ENCODE measurements at regions not wholly inside any gene's neighbourhood (a gene's known extent, or its start where the extent isn't known, plus 50 kb on each side); places are given as distances from the start of the nearest gene placed in this dataset.

- ATAC-seq (no peak), DNase-seq (no peak)
- TF ChIP-seq, protein P1, sequence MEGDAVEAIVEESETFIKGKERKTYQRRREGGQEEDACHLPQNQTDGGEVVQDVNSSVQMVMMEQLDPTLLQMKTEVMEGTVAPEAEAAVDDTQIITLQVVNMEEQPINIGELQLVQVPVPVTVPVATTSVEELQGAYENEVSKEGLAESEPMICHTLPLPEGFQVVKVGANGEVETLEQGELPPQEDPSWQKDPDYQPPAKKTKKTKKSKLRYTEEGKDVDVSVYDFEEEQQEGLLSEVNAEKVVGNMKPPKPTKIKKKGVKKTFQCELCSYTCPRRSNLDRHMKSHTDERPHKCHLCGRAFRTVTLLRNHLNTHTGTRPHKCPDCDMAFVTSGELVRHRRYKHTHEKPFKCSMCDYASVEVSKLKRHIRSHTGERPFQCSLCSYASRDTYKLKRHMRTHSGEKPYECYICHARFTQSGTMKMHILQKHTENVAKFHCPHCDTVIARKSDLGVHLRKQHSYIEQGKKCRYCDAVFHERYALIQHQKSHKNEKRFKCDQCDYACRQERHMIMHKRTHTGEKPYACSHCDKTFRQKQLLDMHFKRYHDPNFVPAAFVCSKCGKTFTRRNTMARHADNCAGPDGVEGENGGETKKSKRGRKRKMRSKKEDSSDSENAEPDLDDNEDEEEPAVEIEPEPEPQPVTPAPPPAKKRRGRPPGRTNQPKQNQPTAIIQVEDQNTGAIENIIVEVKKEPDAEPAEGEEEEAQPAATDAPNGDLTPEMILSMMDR (IDR thresholded peaks at IDR 0.05), result no peak
- Histone ChIP-seq H3K4me3 (no peak overlapping the region), H3K27me3 (no peaks in the 10 kb centered on the region), H3K36me3 (replicated peaks in 1 of 2; ENCODE audit: insufficient read depth in 1 of 2, low read depth in 2 of 2) (no peaks in the 10 kb centered on the region), H3K27ac (no peak overlapping the region), H3K4me1 (no peaks in the 10 kb centered on the region), H3K9me3 (no peaks in the 10 kb centered on the region)
- intact Hi-C loops (cut with DNase I), result no loop called here
- 73 to 78% methylated on average over 2 of the region's 2 CpGs for WGBS, 2 donors
Observed at GRCh38 chr7:10222976-10223375, 750.7 kb upstream of the PHF14 start.

DNA sequence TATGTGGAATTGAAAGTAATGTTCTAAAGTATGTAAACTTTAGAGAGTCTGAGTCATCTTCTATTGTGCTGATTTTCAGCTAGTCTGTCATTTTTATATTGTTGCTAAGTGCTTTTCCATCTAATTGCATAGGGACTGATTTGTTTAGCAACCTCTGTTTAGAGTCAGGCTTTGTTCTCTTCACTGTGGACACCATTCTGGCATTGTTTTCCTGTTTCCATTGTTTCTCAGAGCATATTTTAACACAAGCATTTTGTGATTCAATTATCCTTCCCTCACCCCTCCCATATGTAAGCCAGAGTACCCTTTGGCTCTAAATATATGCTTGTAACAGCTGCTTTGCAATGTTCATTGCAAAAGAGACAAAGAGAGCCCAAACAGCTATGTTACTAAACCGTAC, 748.4 kb upstream of the PHF14 start:
- Histone ChIP-seq H3K9me3 (no peaks in the 10 kb centered on the region), H3K36me3 (replicated peaks in 1 of 2; ENCODE audit: insufficient read depth in 1 of 2, low read depth in 2 of 2) (no peaks in the 10 kb centered on the region), H3K4me3 (no peak overlapping the region), H3K27me3 (no peaks in the 10 kb centered on the region), H3K27ac (no peak overlapping the region), H3K4me1 (no peaks in the 10 kb centered on the region)
- no peak for ATAC-seq
- WGBS, 2 donors, result 81 to 88% methylated on average over 1 of the region's 1 CpG
- TF ChIP-seq, protein P1 (IDR thresholded peaks at IDR 0.05), result no peak
- TF ChIP-seq POLR2A (IDR thresholded peaks at IDR 0.05), result no peak
- no peak for DNase-seq
- intact Hi-C loops (cut with DNase I), result no loop called here

DNA sequence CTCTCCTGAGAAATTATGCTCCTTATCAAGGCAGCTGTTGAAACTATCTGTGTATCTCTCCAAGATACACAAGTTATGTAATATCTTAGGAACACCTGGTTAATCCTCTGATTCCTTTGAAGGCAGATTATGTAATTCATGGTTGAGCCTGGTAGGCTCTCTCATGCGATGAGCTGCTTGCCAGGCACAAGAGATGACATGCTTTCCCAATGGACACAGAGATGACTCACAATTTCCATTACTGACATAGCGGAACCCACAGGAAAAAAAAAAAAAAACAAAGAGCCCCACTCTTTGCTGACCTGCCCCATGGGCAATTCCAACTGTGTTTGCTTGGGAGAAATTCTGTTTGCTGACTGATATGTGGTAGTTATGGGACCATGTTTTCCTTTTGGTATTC, 736.4 kb upstream of the PHF14 start:
- peak; percentile 87 for ATAC-seq
- peaks cover 18% of the 10 kb centered on the region for H3K4me1 ChIP-seq
- H3K36me3 ChIP-seq (replicated peaks in 1 of 2; ENCODE audit: insufficient read depth in 1 of 2, low read depth in 2 of 2), result no peaks in the 10 kb centered on the region
- DNase-seq, result peak in 3 of 4 donors; percentile 15 to 35 (median 31)
- H3K9me3 ChIP-seq, result no peaks in the 10 kb centered on the region
- intact Hi-C loops (cut with DNase I), result no loop called here
- TF ChIP-seq, protein P1 (IDR thresholded peaks at IDR 0.05), result no peak
- TF ChIP-seq POLR2A (IDR thresholded peaks at IDR 0.05), result no peak
- H3K4me3 ChIP-seq, result no peak overlapping the region
- WGBS, 2 donors, result 32 to 38% methylated on average over 2 of the region's 2 CpGs
- H3K27ac ChIP-seq, result no peak overlapping the region
- no peaks in the 10 kb centered on the region for H3K27me3 ChIP-seq

DNA sequence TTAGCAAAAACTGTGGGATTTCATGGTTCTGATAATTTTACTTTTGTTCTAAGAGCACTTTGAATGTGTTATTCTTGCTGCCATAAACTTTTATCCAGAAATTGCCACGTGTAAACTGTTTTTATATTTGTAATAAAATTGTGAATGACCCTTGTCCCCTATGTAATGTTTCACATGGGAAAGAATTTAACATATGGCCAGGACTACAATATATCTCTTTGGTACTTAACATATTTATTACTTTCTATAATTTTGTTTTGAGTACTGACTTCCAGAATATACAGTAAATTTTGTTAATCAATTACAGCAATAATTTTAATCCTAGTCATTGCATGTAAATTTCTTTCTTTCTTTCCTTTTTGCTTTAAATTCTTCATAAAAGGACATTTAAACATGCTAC, 735.0 kb upstream of the PHF14 start:
- intact Hi-C loops (cut with DNase I), result no loop called here
- Histone ChIP-seq H3K27me3 (no peaks in the 10 kb centered on the region), H3K4me1 (peaks cover 18% of the 10 kb centered on the region), H3K27ac (no peak overlapping the region), H3K4me3 (no peak overlapping the region), H3K36me3 (replicated peaks in 1 of 2; ENCODE audit: insufficient read depth in 1 of 2, low read depth in 2 of 2) (no peaks in the 10 kb centered on the region), H3K9me3 (no peaks in the 10 kb centered on the region)
- TF ChIP-seq, protein P1 (IDR thresholded peaks at IDR 0.05), result no peak
- no peak for TF ChIP-seq POLR2A (IDR thresholded peaks at IDR 0.05)
- WGBS, 2 donors, result 44 to 57% methylated on average over 1 of the region's 1 CpG
- no peak for ATAC-seq
- no peak for DNase-seq

DNA sequence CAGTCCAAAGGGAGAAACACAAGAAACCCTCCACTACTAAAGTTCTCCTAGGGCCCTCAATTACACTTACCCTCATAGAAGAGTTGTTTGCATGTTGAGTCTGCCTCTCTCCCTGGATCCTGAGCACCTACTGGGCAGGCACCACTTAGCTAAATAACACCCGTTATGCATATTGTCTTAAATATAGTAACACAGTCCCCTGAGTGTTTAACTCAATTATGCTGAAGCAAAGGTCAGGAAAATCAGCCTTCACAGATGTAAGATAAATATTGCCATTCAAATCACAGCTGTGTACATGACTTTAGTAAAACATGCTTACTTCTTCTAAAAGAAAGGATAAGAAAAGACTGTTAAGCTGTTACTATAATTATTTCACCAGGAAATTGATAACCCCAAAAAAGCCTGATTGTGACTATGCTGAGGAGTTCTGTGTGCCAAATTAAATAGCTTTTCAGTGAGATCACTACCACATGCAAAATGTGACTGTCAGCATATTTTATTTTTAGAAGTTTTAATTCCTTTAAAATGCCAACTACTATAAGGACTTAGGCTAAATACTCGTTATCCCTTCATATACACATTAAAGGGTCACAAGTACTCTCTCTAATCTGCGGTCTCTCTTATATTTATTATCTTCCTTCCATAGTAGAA, 733.9 kb upstream of the PHF14 start:
- no peaks in the 10 kb centered on the region for H3K27me3 ChIP-seq
- intact Hi-C loops (cut with DNase I), result no loop called here
- DNase-seq (no peak), ATAC-seq (peak; percentile 38)
- H3K36me3 ChIP-seq (replicated peaks in 1 of 2; ENCODE audit: insufficient read depth in 1 of 2, low read depth in 2 of 2), result no peaks in the 10 kb centered on the region
- H3K4me1 ChIP-seq, result peaks cover 18% of the 10 kb centered on the region
- no peak overlapping the region for H3K4me3 ChIP-seq
- 16 to 22% methylated on average over 3 of the region's 3 CpGs for WGBS, 2 donors
- no peaks in the 10 kb centered on the region for H3K9me3 ChIP-seq
- no peak overlapping the region for H3K27ac ChIP-seq
- no peak for TF ChIP-seq POLR2A (IDR thresholded peaks at IDR 0.05)
- TF ChIP-seq, protein P1 (IDR thresholded peaks at IDR 0.05), result no peak
